ENCODE measurements at regions not wholly inside any gene's neighbourhood (a gene's known extent, or its start where the extent isn't known, plus 50 kb on each side); places are given as distances from the start of the nearest gene placed in this dataset.

DNA sequence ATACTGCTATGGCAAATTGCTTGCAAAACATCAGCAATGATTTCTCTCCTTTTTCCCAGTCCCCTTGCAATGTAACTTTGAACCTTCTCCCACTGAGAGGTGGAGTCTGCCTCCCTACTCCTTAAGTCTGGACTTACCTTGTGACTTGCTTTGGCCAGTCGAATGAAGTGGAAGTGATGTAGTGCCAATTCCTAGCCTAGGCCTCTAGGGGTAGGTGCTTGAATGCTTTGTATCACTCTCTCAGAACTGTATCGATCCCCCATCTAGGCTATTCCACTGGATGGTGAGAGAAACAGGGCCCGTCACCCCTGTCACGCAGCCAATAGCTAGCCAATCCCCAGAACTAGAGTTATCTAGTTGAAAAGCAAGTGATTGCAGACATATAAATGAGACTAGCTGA, 238.6 kb downstream of the BTBD3 start:
- no peak overlapping the region for H3K27ac ChIP-seq
- intact Hi-C loops (cut with DNase I; ENCODE audit: low total_unique reads) (no loop called here), in situ Hi-C loops (cut with MboI; ENCODE audit: low sequenced_read_pairs in 4 of 4) (no loop called here)
- no peaks in the 10 kb centered on the region for H3K9me3 ChIP-seq
- no peak overlapping the region for H3K4me3 ChIP-seq
- H3K27me3 ChIP-seq: no peaks in the 10 kb centered on the region
- DNase-seq (no peak), ATAC-seq (no peak)
- TF ChIP-seq, protein P1, sequence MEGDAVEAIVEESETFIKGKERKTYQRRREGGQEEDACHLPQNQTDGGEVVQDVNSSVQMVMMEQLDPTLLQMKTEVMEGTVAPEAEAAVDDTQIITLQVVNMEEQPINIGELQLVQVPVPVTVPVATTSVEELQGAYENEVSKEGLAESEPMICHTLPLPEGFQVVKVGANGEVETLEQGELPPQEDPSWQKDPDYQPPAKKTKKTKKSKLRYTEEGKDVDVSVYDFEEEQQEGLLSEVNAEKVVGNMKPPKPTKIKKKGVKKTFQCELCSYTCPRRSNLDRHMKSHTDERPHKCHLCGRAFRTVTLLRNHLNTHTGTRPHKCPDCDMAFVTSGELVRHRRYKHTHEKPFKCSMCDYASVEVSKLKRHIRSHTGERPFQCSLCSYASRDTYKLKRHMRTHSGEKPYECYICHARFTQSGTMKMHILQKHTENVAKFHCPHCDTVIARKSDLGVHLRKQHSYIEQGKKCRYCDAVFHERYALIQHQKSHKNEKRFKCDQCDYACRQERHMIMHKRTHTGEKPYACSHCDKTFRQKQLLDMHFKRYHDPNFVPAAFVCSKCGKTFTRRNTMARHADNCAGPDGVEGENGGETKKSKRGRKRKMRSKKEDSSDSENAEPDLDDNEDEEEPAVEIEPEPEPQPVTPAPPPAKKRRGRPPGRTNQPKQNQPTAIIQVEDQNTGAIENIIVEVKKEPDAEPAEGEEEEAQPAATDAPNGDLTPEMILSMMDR (IDR thresholded peaks at IDR 0.05 in 4 of 5, conservative IDR thresholded peaks at IDR 0.05 in 1 of 5): no peak
- no peak for TF ChIP-seq POLR2A (IDR thresholded peaks at IDR 0.05)
- no peaks in the 10 kb centered on the region for H3K36me3 ChIP-seq
- H3K4me1 ChIP-seq: no peaks in the 10 kb centered on the region

GRCh38 chr20:12159261-12159660, 241.6 kb downstream of the BTBD3 start:
- intact Hi-C loops (cut with DNase I; ENCODE audit: low total_unique reads) (no loop called here), in situ Hi-C loops (cut with MboI; ENCODE audit: low sequenced_read_pairs in 4 of 4) (no loop called here)
- no peaks in the 10 kb centered on the region for H3K27me3 ChIP-seq
- H3K4me1 ChIP-seq: no peaks in the 10 kb centered on the region
- no peak overlapping the region for H3K27ac ChIP-seq
- TF ChIP-seq, protein P1 (IDR thresholded peaks at IDR 0.05 in 4 of 5, conservative IDR thresholded peaks at IDR 0.05 in 1 of 5): no peak
- no peak for TF ChIP-seq POLR2A (IDR thresholded peaks at IDR 0.05)
- H3K36me3 ChIP-seq: no peaks in the 10 kb centered on the region
- no peak for DNase-seq
- H3K4me3 ChIP-seq: no peak overlapping the region
- ATAC-seq: no peak
- no peaks in the 10 kb centered on the region for H3K9me3 ChIP-seq

DNA sequence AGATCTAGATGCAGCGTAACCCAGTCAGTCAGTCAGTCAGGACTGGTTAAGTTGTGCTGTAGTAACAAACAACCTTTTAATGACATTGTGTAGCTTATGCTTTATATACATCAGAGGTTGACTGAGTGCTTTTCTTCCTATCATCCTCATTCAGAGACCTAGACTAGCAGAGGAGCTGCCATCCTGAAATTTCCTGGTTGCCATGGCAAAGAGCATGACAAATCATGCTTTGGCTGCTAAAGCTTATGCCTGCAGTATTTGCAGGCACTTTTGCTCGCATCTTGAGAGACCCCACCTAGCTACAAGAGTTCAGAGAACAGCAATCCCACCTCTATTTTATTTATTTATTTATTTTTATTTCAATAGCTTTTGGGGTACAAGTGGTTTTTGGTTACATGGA, 244.0 kb downstream of the BTBD3 start:
- no peak for DNase-seq
- Histone ChIP-seq H3K36me3 (no peaks in the 10 kb centered on the region), H3K27ac (no peak overlapping the region), H3K27me3 (no peaks in the 10 kb centered on the region), H3K4me1 (no peaks in the 10 kb centered on the region), H3K9me3 (no peaks in the 10 kb centered on the region), H3K4me3 (no peak overlapping the region)
- no peak for ATAC-seq
- intact Hi-C loops (cut with DNase I; ENCODE audit: low total_unique reads): no loop called here
- in situ Hi-C loops (cut with MboI; ENCODE audit: low sequenced_read_pairs in 4 of 4): no loop called here
- no peak for TF ChIP-seq POLR2A (IDR thresholded peaks at IDR 0.05)

DNA sequence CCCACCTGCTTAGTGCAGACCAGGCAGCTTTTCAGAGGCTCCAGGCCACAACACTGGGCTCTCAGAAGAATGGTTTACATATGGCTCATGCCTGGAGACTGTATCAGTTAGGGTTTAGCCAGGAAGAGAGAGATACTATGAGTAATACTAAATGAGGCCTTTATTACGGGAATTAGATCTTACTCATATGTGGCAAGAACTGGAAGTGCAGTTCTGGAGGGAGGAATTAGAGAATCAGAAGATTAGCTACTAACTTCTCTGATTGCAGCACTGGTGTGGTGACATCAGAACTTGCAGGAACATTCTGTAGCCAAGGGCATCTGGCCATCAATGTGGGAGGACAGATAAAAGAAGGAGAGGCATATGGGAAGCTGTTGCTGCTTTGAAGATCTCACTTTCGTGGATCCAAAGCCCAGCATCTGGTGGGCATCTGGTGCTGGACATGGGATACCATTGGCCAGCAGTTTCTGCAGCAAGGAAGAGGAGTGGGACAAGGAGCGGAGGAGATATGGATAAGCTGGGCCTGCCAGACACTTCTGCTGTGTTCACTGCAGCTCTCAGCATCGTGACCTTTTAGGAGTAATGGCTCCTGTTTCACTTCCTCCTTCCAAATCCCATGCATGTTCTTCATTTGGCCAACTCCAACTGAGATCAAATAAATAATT, 248.5 kb downstream of the BTBD3 start:
- DNase-seq (peak in 1 of 2 donors; percentile 33), ATAC-seq (peak in 1 of 2 donors; percentile 64)
- H3K9me3 ChIP-seq: peaks cover 0 to 6% (median 0%) of the 10 kb centered on the region in 3 donors
- TF ChIP-seq, protein P1 (IDR thresholded peaks at IDR 0.05 in 4 of 5, conservative IDR thresholded peaks at IDR 0.05 in 1 of 5): no peak
- no peak overlapping the region for H3K27ac ChIP-seq
- H3K4me3 ChIP-seq: no peak overlapping the region
- H3K27me3 ChIP-seq: no peaks in the 10 kb centered on the region
- no peaks in the 10 kb centered on the region for H3K4me1 ChIP-seq
- in situ Hi-C loops (cut with MboI; ENCODE audit: low sequenced_read_pairs in 4 of 4) (no loop called here), intact Hi-C loops (cut with DNase I; ENCODE audit: low total_unique reads) (no loop called here)
- H3K36me3 ChIP-seq: no peaks in the 10 kb centered on the region

GRCh38 chr20:12170406-12170805, 252.7 kb downstream of the BTBD3 start:
- DNase-seq (no peak), ATAC-seq (no peak)
- no peak overlapping the region for H3K4me3 ChIP-seq
- H3K4me1 ChIP-seq: no peaks in the 10 kb centered on the region
- H3K27me3 ChIP-seq: no peaks in the 10 kb centered on the region
- TF ChIP-seq, protein P1 (IDR thresholded peaks at IDR 0.05 in 4 of 5, conservative IDR thresholded peaks at IDR 0.05 in 1 of 5): no peak
- TF ChIP-seq POLR2A (IDR thresholded peaks at IDR 0.05): no peak
- in situ Hi-C loops (cut with MboI; ENCODE audit: low sequenced_read_pairs in 4 of 4): no loop called here
- no peaks in the 10 kb centered on the region for H3K36me3 ChIP-seq
- H3K9me3 ChIP-seq: peaks cover 0 to 6% (median 0%) of the 10 kb centered on the region in 3 donors
- H3K27ac ChIP-seq: no peak overlapping the region
- intact Hi-C loops (cut with DNase I; ENCODE audit: low total_unique reads): no loop called here
